PC-3 (cell line): ENCODE measurements at regions not wholly inside any gene's neighbourhood (a gene's known extent, or its start where the extent isn't known, plus 50 kb on each side); places are given as distances from the start of the nearest gene placed in this dataset.

ENCODE experiments used
- ATAC-seq: fragments of 200-7000 bp; cut with Tn5 transposase; 2 replicates; pipeline ENCODE4 v1.9.1; 2020; ENCODE audit warnings: mild to moderate bottlenecking, moderate library complexity
- BruUV-seq: library from RNA; stranded (reverse); fragments of 400-500 nt; replicated peaks from 2 replicates; lab custom pipeline; 2021; lab: Mats Ljungman, UMichigan
- CTCF ChIA-PET: fragments of 300-600 bp; sonication (Branson Sonifier 250); formaldehyde crosslinking; loops from one replicate; lab custom pipeline; 2022; ENCODE audit warnings: antibody characterized with exemption; lab: Charles Lee
- POLR2A ChIA-PET: fragments of 300-600 bp; sonication (Branson Sonifier 250); formaldehyde crosslinking; loops from one replicate; lab custom pipeline; 2022; ENCODE audit warnings: antibody characterized with exemption; ENCODE audit not compliant: unreplicated experiment; lab: Charles Lee
- DNase-seq: peaks from one replicate; pipeline ENCODE4 v3.0.0-alpha.2; 2015
- H2AFZ ChIP-seq: fragments of 300-600 bp; sonication (generic); 2 replicates; pipeline ENCODE4 v1.6.0; 2016; ENCODE audit warnings: antibody characterized with exemption, low read length
- H3F3A ChIP-seq: fragments of 300-600 bp; sonication (generic); one replicate; pipeline ENCODE4 v1.6.0; 2017; ENCODE audit warnings: antibody characterized with exemption, low read length, control low read depth, mild to moderate bottlenecking; ENCODE audit not compliant: unreplicated experiment
- H3K27ac ChIP-seq: fragments of 300-600 bp; sonication (generic); 2 replicates; pipeline ENCODE4 v1.5.1; 2016; ENCODE audit warnings: mild to moderate bottlenecking, low read length
- H3K27me3 ChIP-seq: fragments of 300-600 bp; sonication (generic); 2 replicates; pipeline ENCODE4 v1.6.1; 2016; ENCODE audit warnings: low read length, mixed read lengths
- H3K36me3 ChIP-seq: fragments of 300-600 bp; sonication (generic); 2 replicates; pipeline ENCODE4 v1.6.1; 2016; ENCODE audit warnings: low read depth, mixed run types, low read length, mixed read lengths
- H3K4me1 ChIP-seq: fragments of 300-600 bp; sonication (generic); 2 replicates; pipeline ENCODE4 v1.5.1; 2016; ENCODE audit warnings: low read length; ENCODE audit not compliant: insufficient read depth
- H3K4me2 ChIP-seq: fragments of 300-600 bp; sonication (generic); 2 replicates; pipeline ENCODE4 v1.6.0; 2016; ENCODE audit warnings: low read length
- H3K4me3 ChIP-seq: fragments of 300-600 bp; sonication (generic); 2 replicates; pipeline ENCODE4 v1.5.1; 2016; ENCODE audit warnings: mild to moderate bottlenecking, low read length, mixed read lengths
- H3K79me2 ChIP-seq: fragments of 300-600 bp; sonication (generic); 2 replicates; pipeline ENCODE4 v1.6.1; 2017; ENCODE audit warnings: low read length, mixed read lengths
- H3K9ac ChIP-seq: fragments of 300-600 bp; sonication (generic); 2 replicates; pipeline ENCODE4 v1.6.0; 2016; ENCODE audit warnings: mild to moderate bottlenecking, low read length
- H3K9me2 ChIP-seq: fragments of 300-600 bp; sonication (generic); replicated peaks from 2 replicates; pipeline ENCODE4 v1.6.1; 2016; ENCODE audit warnings: mixed run types, low read length, mixed read lengths
- H3K9me3 ChIP-seq: fragments of 300-600 bp; sonication (generic); 2 replicates; pipeline ENCODE4 v1.6.1; 2016; ENCODE audit warnings: low read length, mixed read lengths
- H4K20me1 ChIP-seq: fragments of 300-600 bp; sonication (generic); 2 replicates; pipeline ENCODE4 v1.6.1; 2016; ENCODE audit warnings: low read length, mixed read lengths
- CTCF ChIP-seq: fragments of 300-600 bp; sonication (generic); conservative IDR thresholded peaks from 2 replicates; pipeline ENCODE4 v1.5.1; 2017; ENCODE audit warnings: antibody characterized with exemption, low read depth, mild to moderate bottlenecking, low read length
- EZH2 ChIP-seq: fragments of 300-600 bp; sonication (generic); IDR thresholded peaks from one replicate; pipeline ENCODE4 v1.6.1; 2017; ENCODE audit warnings: antibody characterized with exemption, mild to moderate bottlenecking, low read length; ENCODE audit not compliant: unreplicated experiment
- EZH2phosphoT487 ChIP-seq: fragments of 300-600 bp; sonication (generic); IDR thresholded peaks from 2 replicates; pipeline ENCODE4 v1.6.1; 2018; ENCODE audit warnings: mild to moderate bottlenecking, antibody characterized with exemption, low read length, borderline replicate concordance
- intact Hi-C: fragments of 100-400 bp; cut with micrococcal nuclease; formaldehyde crosslinking; loops from 2 replicates; pipeline ENCODE4 v1.9.0; 2023

DNA sequence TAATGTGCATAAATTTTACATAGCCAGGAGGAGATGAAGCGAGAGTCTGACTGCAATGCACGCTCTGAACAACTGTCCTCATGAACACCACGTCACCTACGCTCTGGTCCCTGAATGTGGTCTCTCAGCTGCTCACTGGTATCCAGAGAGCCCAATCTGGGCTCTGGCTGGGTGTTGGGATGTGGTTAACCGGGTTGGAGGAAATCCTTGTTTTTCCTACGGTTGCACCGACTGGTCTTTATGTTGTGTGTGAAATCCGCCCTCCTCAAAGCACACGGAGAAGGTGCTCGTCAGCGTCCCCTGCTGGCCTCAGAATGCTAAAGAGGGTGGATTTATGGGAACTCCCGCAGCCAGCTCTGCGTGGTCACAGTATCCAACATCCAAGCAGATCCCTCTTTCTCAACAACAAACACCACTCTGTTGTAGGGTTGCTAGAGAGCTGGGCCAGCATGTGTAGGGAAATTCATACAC is 51.8 kb upstream of the FAM89A start:
- Histone ChIP-seq H3K27me3 (peaks cover 78% of the 10 kb centered on the region), H3K4me3 (no peak overlapping the region), H3K36me3 (no peaks in the 10 kb centered on the region), H3K4me1 (no peaks in the 10 kb centered on the region), H3F3A (no peaks in the 10 kb centered on the region), H3K79me2 (no peaks in the 10 kb centered on the region), H3K4me2 (no peak overlapping the region), H3K9me3 (no peaks in the 10 kb centered on the region), H2AFZ (no peak overlapping the region), H3K9me2 (no peaks in the 10 kb centered on the region), H3K27ac (no peak overlapping the region), H3K9ac (no peak overlapping the region), H4K20me1 (no peaks in the 10 kb centered on the region)
- ATAC-seq = peak; percentile 71
- BruUV-seq = no TSS peak
- POLR2A ChIA-PET = no interaction called here
- intact Hi-C loops = loop anchor here (5.0 kb wide), 1 partner anchor 175 kb away; no protein-coding TSS in a partner anchor
- DNase-seq = peak; percentile 72
- CTCF ChIA-PET = interaction anchor here (0.6 kb wide), 1 partner anchor 1833 kb away, joined by 11 read pairs; no protein-coding TSS in a partner anchor
- TF ChIP-seq EZH2 (no peak), CTCF (peak; percentile 88), EZH2phosphoT487 (no peak)

GRCh38 chr1:231091415-231091814 is 51.4 kb upstream of the FAM89A start:
- H3K27me3 ChIP-seq = peaks cover 75% of the 10 kb centered on the region
- TF ChIP-seq EZH2 (no peak), EZH2phosphoT487 (no peak), CTCF (no peak)
- H3K79me2 ChIP-seq = no peaks in the 10 kb centered on the region
- H2AFZ ChIP-seq = no peak overlapping the region
- no peak overlapping the region for H3K9ac ChIP-seq
- no peaks in the 10 kb centered on the region for H3K9me3 ChIP-seq
- H3K4me3 ChIP-seq = no peak overlapping the region
- ATAC-seq = no peak; the same call in 1 of the 2 replicates
- H3F3A ChIP-seq = no peaks in the 10 kb centered on the region
- no peak for DNase-seq
- H3K4me1 ChIP-seq = no peaks in the 10 kb centered on the region
- intact Hi-C loops = loop anchor here (5.0 kb wide), 1 partner anchor 174 kb away; no protein-coding TSS in a partner anchor
- CTCF ChIA-PET = no interaction called here
- no peaks in the 10 kb centered on the region for H3K36me3 ChIP-seq
- H3K9me2 ChIP-seq = no peaks in the 10 kb centered on the region
- H4K20me1 ChIP-seq = no peaks in the 10 kb centered on the region
- POLR2A ChIA-PET = no interaction called here
- no peak overlapping the region for H3K27ac ChIP-seq
- BruUV-seq = no TSS peak
- H3K4me2 ChIP-seq = no peak overlapping the region
